ENCODE measurements at regions not wholly inside any gene's neighbourhood (a gene's known extent, or its start where the extent isn't known, plus 50 kb on each side); places are given as distances from the start of the nearest gene placed in this dataset.

DNA sequence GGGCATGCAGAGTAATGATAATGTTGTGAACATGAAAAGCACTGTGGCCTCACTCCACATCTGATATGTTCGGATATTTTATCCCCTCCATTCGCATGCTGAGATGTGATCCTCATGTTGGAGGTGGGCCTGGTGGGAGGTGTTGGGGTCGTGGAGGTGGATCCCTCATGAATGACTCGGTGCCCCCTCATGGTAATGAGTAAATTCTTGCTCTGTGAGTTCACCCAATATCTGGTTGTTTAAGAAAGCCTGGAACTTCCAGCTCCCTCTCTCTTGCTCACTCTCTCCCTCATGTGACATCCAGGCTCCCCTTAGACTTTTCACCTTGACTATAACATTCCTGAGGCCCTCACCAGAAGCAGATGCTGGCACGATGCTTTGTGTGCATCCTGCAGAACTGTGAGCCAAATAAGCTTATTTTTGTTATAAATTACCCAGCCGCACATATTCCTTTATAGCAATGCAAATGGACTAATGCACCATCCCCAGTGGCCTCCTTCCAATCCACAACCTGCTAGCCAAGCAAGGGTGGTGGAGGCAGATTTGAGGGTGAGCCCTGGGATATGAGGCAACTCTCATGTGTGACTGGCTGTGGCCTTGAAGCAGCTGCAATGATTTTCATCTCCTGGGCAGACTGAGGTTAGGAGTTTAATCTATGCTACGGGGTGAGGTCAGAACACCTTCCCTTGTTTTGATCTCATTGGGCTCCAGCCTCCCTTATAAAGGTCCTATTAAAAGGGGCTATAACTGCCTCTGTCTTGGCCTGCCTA lies 276.5 kb downstream of the ETS1 start:
- no peak overlapping the region for H3K4me3 Mint-ChIP-seq

DNA sequence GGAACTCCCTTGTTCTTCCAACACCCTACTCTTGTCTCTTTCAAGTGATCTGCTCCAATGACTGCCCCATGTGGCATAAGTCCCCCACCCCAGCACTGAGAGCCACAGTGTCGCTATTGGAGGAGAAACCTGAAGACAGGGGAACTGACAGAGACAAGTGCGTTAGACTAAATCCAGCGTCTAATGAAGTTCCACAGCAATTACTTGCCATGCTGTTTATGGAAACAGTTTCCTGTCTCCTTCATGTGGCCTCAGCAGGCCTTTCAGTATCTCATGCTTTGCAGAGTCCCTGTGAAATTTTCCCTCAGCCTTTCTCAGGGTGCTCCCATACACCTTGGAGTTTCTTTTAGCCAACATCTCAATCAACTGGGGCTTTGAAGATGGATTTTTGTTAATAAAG lies 277.4 kb downstream of the ETS1 start:
- H3K4me3 Mint-ChIP-seq = no peak overlapping the region
- ChIA-PET POLR2A (interaction anchor here (0.8 to 1.8 kb wide), 4 partner anchors 8 to 213 kb away, joined by 3 to 13 read pairs (median 4); no protein-coding TSS in a partner anchor), CTCF (interaction anchor here (1.5 to 5.0 kb wide), 3 partner anchors 8 to 138 kb away, joined by 3 to 30 read pairs (median 16); no protein-coding TSS in a partner anchor)
- ATAC-seq (no peak), DNase-seq (no peak)
- H3K36me3 Mint-ChIP-seq (ENCODE audit: low read depth) = peaks cover 41% of the 10 kb centered on the region
- H3K27ac Mint-ChIP-seq = peak overlapping the region; percentile 37
- peaks cover 78% of the 10 kb centered on the region for H3K4me1 Mint-ChIP-seq (ENCODE audit: low read depth)
- no peaks in the 10 kb centered on the region for H3K27me3 Mint-ChIP-seq (ENCODE audit: low read depth)
- peaks cover 8% of the 10 kb centered on the region for H3K9me3 Mint-ChIP-seq (ENCODE audit: insufficient read depth)

More for the DNA sequence above, 276.5 kb downstream of the ETS1 start:
- ChIA-PET CTCF (interaction anchor here (1.5 to 5.0 kb wide), 3 partner anchors 7 to 139 kb away, joined by 3 to 30 read pairs (median 16); no protein-coding TSS in a partner anchor), POLR2A (interaction anchor here (0.9 to 1.8 kb wide), 3 partner anchors 9 to 22 kb away, joined by 3 to 13 read pairs (median 5); no protein-coding TSS in a partner anchor)
- Mint-ChIP-seq H3K9me3 (ENCODE audit: insufficient read depth) (peaks cover 15% of the 10 kb centered on the region), H3K4me1 (ENCODE audit: low read depth) (peaks cover 73% of the 10 kb centered on the region), H3K27me3 (ENCODE audit: low read depth) (no peaks in the 10 kb centered on the region), H3K27ac (peak overlapping the region; percentile 37), H3K36me3 (ENCODE audit: low read depth) (peaks cover 44% of the 10 kb centered on the region)
- peak; percentile 64 for ATAC-seq
- DNase-seq = no peak

DNA sequence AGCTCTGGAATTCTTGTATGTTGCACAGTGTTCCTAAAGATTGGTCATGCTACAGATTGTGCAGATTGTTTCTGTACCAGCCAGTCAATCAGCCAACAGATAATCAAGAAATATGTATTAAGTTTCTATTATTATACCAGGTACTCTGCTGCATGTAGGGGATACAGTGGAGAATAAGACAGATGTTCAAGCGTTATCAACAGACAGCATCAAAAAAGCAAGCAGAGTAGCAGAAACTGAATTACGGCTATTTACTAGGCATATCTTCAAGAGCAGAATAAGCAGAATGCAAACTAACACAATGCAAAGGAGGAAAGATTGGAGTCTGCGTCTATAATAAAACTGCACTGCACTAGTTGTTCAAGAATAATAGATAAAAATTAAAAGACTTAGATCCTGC lies 278.6 kb downstream of the ETS1 start:
- ATAC-seq (no peak), DNase-seq (peak; percentile 10)
- H3K27ac Mint-ChIP-seq = no peak overlapping the region
- ChIA-PET POLR2A (interaction anchor here (1.0 to 1.4 kb wide), 2 partner anchors 17 to 214 kb away, joined by 3 to 5 read pairs; no protein-coding TSS in a partner anchor), CTCF (interaction anchor here (1.2 to 5.0 kb wide), 3 partner anchors 9 to 18 kb away, joined by 3 to 30 read pairs (median 16); no protein-coding TSS in a partner anchor)
- peaks cover under 1% of the 10 kb centered on the region for H3K9me3 Mint-ChIP-seq (ENCODE audit: insufficient read depth)
- no peaks in the 10 kb centered on the region for H3K27me3 Mint-ChIP-seq (ENCODE audit: low read depth)
- H3K36me3 Mint-ChIP-seq (ENCODE audit: low read depth) = peaks cover 30% of the 10 kb centered on the region
- H3K4me1 Mint-ChIP-seq (ENCODE audit: low read depth) = peaks cover 83% of the 10 kb centered on the region
- no peak overlapping the region for H3K4me3 Mint-ChIP-seq

DNA sequence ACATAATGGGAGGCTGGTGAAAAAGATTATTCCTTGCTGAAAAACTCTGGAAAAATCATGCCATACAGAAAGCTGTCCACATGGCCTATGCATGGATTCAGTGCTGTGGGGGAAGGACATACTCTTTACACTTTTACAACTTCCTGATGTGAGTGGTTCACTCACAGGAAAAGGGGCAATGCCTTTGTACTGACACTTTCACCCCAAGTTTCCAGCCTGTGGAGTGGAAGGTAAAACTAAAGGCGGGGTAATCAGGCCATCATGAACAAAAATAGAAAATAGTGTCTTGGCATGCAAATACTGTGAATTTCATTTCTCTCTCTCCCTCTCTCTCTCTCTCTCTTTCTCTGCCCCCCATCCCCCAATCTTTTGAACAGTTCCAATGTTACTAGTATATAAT lies 281.8 kb downstream of the ETS1 start:
- CTCF ChIA-PET = interaction anchor here (1.0 to 3.0 kb wide), 8 partner anchors 11 to 325 kb away, joined by 3 to 21 read pairs (median 4); no protein-coding TSS in a partner anchor
- no peaks in the 10 kb centered on the region for H3K27me3 Mint-ChIP-seq (ENCODE audit: low read depth)
- H3K4me3 Mint-ChIP-seq = peak overlapping the region; percentile 49
- POLR2A ChIA-PET = interaction anchor here (0.6 to 2.7 kb wide), 12 partner anchors 12 to 319 kb away, joined by 3 to 29 read pairs (median 8); no protein-coding TSS in a partner anchor
- H3K4me1 Mint-ChIP-seq (ENCODE audit: low read depth) = peaks cover 78% of the 10 kb centered on the region
- no peak for ATAC-seq
- H3K9me3 Mint-ChIP-seq (ENCODE audit: insufficient read depth) = no peaks in the 10 kb centered on the region
- H3K27ac Mint-ChIP-seq = peak overlapping the region; percentile 96
- peak; percentile 55 for DNase-seq
- H3K36me3 Mint-ChIP-seq (ENCODE audit: low read depth) = peaks cover 13% of the 10 kb centered on the region

DNA sequence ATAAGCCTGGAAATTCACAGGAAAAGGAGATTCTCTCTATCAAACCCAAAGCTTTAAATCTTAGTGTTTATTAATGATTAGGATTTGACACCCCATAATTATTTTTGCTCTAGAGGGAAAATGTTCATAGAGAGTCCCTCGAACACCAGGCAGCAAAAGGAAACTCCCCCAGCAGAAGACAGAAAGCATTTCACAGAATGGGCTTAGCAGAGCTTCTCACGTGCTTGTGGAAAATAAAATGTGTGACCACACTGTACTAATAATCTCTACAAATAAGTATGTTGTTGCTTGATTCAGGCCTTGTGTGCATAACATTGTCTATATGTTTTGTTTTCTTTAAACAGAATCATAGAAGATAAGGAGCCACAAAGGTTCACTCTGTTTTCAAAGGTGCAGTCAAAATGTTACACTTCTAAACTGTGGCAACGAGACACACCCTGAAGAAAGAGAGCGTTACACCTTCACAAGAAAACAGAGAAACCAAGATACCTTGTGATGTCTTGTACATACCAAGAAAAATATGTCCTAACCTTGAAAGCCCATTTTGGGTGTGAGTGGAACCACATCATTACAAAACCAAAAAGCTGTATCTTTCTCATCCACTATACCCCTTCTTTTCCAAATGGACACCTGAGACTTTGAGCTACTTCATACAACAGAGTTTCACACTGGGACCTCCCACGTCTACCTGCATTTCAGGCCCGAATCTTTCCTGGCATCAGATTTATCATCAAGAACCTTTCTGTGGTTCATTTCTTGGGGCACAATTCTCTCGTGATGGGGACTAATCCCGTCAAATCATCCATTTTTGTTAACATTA lies 282.5 kb downstream of the ETS1 start:
- Mint-ChIP-seq H3K4me1 (ENCODE audit: low read depth) (peaks cover 77% of the 10 kb centered on the region), H3K36me3 (ENCODE audit: low read depth) (peaks cover 14% of the 10 kb centered on the region), H3K27me3 (ENCODE audit: low read depth) (no peaks in the 10 kb centered on the region), H3K4me3 (peak overlapping the region; percentile 49), H3K9me3 (ENCODE audit: insufficient read depth) (no peaks in the 10 kb centered on the region), H3K27ac (peak overlapping the region; percentile 96)
- ChIA-PET POLR2A (interaction anchor here (0.6 to 2.7 kb wide), 17 partner anchors 13 to 319 kb away, joined by 3 to 29 read pairs (median 5); no protein-coding TSS in a partner anchor), CTCF (interaction anchor here (1.0 to 3.0 kb wide), 8 partner anchors 10 to 326 kb away, joined by 3 to 21 read pairs (median 4); no protein-coding TSS in a partner anchor)
- DNase-seq (no peak), ATAC-seq (peak; percentile 34)

DNA sequence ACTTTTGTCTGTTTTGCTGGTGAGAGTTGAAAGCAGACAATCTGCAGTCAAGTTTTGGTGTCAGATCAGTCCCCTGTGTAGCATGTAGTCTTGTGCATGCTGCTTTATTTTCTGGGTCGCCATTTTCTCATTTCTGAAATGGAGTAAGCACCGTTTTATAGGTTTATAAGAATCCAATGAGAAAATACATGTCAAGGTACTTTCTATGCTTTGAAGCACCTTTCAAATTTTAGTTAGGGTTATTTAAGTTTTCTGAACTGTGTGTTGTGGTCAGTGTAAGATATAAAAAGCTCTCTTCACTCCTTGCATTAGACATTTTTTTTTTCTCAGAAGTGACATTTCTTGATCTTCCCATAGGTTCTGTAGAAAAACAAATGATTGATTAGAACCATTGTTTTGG lies 283.2 kb downstream of the ETS1 start:
- peaks cover 14% of the 10 kb centered on the region for H3K36me3 Mint-ChIP-seq (ENCODE audit: low read depth)
- peak overlapping the region; percentile 96 for H3K27ac Mint-ChIP-seq
- peak overlapping the region; percentile 49 for H3K4me3 Mint-ChIP-seq
- POLR2A ChIA-PET = interaction anchor here (0.7 to 2.7 kb wide), 15 partner anchors 13 to 320 kb away, joined by 3 to 29 read pairs (median 5); no protein-coding TSS in a partner anchor
- H3K4me1 Mint-ChIP-seq (ENCODE audit: low read depth) = peaks cover 77% of the 10 kb centered on the region
- CTCF ChIA-PET = interaction anchor here (1.4 to 3.0 kb wide), 5 partner anchors 9 to 326 kb away, joined by 4 to 21 read pairs (median 4); no protein-coding TSS in a partner anchor
- ATAC-seq (no peak), DNase-seq (no peak)
- no peaks in the 10 kb centered on the region for H3K9me3 Mint-ChIP-seq (ENCODE audit: insufficient read depth)
- no peaks in the 10 kb centered on the region for H3K27me3 Mint-ChIP-seq (ENCODE audit: low read depth)

DNA sequence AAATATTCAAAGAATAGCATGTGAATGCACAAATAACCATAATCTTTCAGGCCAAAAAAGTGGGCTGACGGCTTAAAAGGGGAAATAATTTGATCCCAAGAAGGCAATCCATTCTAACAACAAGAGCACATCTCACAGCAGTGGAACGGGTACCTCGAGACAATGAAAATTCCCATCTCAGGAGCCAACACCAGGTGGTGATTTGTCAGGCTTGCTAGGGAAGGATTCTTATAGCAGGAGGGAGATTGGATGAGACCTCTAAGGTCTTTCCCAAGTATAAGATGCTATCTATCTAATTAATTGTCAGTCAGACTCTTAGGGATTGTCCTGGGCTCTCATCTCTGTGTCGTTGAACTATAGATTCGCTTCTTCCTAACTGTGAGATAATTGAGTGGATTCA lies 284.0 kb downstream of the ETS1 start:
- Mint-ChIP-seq H3K36me3 (ENCODE audit: low read depth) (peaks cover 14% of the 10 kb centered on the region), H3K4me1 (ENCODE audit: low read depth) (peaks cover 79% of the 10 kb centered on the region), H3K27me3 (ENCODE audit: low read depth) (no peaks in the 10 kb centered on the region), H3K9me3 (ENCODE audit: insufficient read depth) (no peaks in the 10 kb centered on the region), H3K27ac (peak overlapping the region; percentile 96), H3K4me3 (peak overlapping the region; percentile 30)
- ChIA-PET POLR2A (interaction anchor here (0.6 to 8.5 kb wide), 28 partner anchors 7 to 541 kb away, joined by 3 to 184 read pairs (median 7); no protein-coding TSS in a partner anchor), CTCF (interaction anchor here (1.0 to 4.7 kb wide), 10 partner anchors 9 to 329 kb away, joined by 3 to 125 read pairs (median 10); no protein-coding TSS in a partner anchor)
- DNase-seq (no peak), ATAC-seq (no peak)

DNA sequence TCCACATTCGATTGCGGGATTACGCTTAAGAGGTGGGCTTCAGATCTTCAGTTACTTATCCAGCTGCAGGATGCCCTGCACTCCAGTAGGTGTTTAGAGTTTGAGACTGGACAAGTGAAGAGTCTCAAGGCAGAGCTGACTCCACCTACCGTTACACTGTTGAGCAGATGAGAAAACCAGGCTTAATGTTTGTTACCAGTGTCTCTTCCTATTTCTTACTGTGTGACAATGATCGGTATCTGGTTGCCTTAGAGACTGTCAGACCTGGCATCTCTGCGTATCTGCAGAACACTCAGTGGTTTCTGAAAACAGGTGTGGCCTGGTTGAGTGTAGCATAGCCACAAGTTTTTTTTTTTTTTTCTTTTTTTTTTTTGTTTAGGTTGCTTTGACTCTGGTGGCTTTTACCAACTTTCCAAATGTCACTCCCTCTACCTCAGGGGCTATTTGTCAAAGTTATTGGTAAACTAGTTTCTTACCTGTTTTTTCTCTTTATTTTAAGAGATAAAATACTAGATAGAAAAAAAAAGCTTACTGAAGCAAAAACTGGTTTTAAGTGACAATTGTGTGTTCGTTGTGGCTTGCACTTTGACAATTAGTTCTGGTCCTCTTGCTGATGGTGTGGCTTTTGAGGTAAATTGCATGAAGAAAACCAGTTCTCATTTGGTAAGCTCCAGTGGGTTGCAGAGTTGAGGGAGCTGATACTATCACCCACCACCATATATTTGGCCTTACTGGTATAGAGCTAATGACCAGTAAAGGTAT lies 284.8 kb downstream of the ETS1 start:
- H3K4me3 Mint-ChIP-seq = peak overlapping the region; percentile 89
- peak overlapping the region; percentile 96 for H3K27ac Mint-ChIP-seq
- CTCF ChIA-PET = interaction anchor here (0.6 to 4.7 kb wide), 25 partner anchors 8 to 528 kb away, joined by 3 to 125 read pairs (median 3); no protein-coding TSS in a partner anchor
- H3K36me3 Mint-ChIP-seq (ENCODE audit: low read depth) = peaks cover 18% of the 10 kb centered on the region
- H3K4me1 Mint-ChIP-seq (ENCODE audit: low read depth) = peaks cover 79% of the 10 kb centered on the region
- DNase-seq (peak; percentile 90), ATAC-seq (peak; percentile 90)
- no peaks in the 10 kb centered on the region for H3K9me3 Mint-ChIP-seq (ENCODE audit: insufficient read depth)
- H3K27me3 Mint-ChIP-seq (ENCODE audit: low read depth) = no peaks in the 10 kb centered on the region
- POLR2A ChIA-PET = interaction anchor here (0.6 to 8.5 kb wide), 42 partner anchors 8 to 542 kb away, joined by 3 to 184 read pairs (median 6); no protein-coding TSS in a partner anchor

DNA sequence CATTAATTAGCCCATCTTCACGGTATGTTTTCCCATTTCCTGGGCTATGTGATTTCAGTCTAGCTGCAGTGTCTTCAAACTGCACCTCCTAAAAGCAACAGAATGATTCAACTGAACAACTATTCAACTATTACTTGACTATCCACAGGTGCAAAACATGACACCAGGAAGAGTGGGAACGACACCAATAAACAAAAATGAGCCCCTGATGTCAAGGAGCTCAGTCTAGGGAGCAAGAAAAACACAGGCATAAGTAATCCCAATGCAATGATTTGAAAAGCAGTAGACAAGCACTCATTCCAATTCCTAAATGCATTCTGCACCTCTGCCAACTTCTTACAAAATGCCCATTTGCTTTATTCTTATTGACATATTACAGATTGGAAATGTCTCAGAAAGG lies 285.6 kb downstream of the ETS1 start:
- no peak for ATAC-seq

DNA sequence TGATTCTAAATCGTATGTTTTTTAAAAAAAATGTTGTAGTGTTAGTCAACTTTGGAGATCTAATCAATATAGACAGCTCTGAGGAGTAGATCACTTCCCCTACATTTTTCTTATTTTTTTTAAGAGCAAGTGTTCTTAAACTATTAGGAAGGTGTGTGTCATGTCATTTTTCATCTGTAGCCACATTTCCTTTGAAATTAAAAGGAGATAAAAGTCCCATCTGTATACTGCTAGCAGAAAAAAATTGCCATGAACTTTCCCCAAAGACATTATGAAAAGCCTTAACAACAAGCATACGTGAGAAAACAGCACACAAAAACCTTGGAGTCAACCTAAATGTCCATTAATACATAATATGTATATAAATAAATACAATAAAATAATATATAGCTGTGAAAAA lies 286.6 kb downstream of the ETS1 start:
- ATAC-seq (no peak), DNase-seq (no peak)
- ChIA-PET POLR2A (interaction anchor here (0.7 to 8.5 kb wide), 17 partner anchors 10 to 328 kb away, joined by 3 to 184 read pairs (median 6); no protein-coding TSS in a partner anchor), CTCF (interaction anchor here (0.7 to 4.7 kb wide), 10 partner anchors 10 to 530 kb away, joined by 3 to 125 read pairs (median 6); no protein-coding TSS in a partner anchor)
- H3K27me3 Mint-ChIP-seq (ENCODE audit: low read depth) = no peaks in the 10 kb centered on the region
- peaks cover 27% of the 10 kb centered on the region for H3K36me3 Mint-ChIP-seq (ENCODE audit: low read depth)
- H3K4me1 Mint-ChIP-seq (ENCODE audit: low read depth) = peaks cover 84% of the 10 kb centered on the region
- H3K27ac Mint-ChIP-seq = peak overlapping the region; percentile 82
- peaks cover 5% of the 10 kb centered on the region for H3K9me3 Mint-ChIP-seq (ENCODE audit: insufficient read depth)
- peak overlapping the region; percentile 89 for H3K4me3 Mint-ChIP-seq

More for the DNA sequence above, 285.6 kb downstream of the ETS1 start:
- Mint-ChIP-seq H3K9me3 (ENCODE audit: insufficient read depth) (no peaks in the 10 kb centered on the region), H3K27ac (peak overlapping the region; percentile 96), H3K27me3 (ENCODE audit: low read depth) (no peaks in the 10 kb centered on the region), H3K4me1 (ENCODE audit: low read depth) (peaks cover 85% of the 10 kb centered on the region), H3K36me3 (ENCODE audit: low read depth) (peaks cover 25% of the 10 kb centered on the region), H3K4me3 (peak overlapping the region; percentile 89)
- POLR2A ChIA-PET = interaction anchor here (0.8 to 8.5 kb wide), 30 partner anchors 9 to 327 kb away, joined by 3 to 184 read pairs (median 8); no protein-coding TSS in a partner anchor
- DNase-seq = no peak
- CTCF ChIA-PET = interaction anchor here (0.6 to 4.7 kb wide), 24 partner anchors 9 to 529 kb away, joined by 3 to 125 read pairs (median 3); no protein-coding TSS in a partner anchor

Data from activated CD8-positive, alpha-beta T cell treated with anti-CD3 and anti-CD28 coated beads, Interleukin-2, amount 10 ng/mL, durations not matched to agents 7 days and 5 days (primary cell).